NT2/D1 (cell line): ENCODE measurements at regions not wholly inside any gene's neighbourhood (a gene's known extent, or its start where the extent isn't known, plus 50 kb on each side); places are given as distances from the start of the nearest gene placed in this dataset.

ENCODE experiments used
- YY1 ChIP-seq: IDR thresholded peaks from 2 replicates; pipeline ENCODE4 v1.6.1; 2011; ENCODE audit not compliant: insufficient read length, insufficient read depth
- ZNF274 ChIP-seq: IDR thresholded peaks from 2 replicates; pipeline ENCODE4 v1.6.1; 2011; ENCODE audit warnings: mild to moderate bottlenecking, low read depth, low read length

GRCh38 chr5:107231191-107231590, 439.5 kb downstream of the EFNA5 start:
- TF ChIP-seq ZNF274 (no peak), YY1 (no peak)
